Subcutaneous abdominal adipose tissue (tissue), 5 donors: ENCODE measurements at regions not wholly inside any gene's neighbourhood (a gene's known extent, or its start where the extent isn't known, plus 50 kb on each side); places are given as distances from the start of the nearest gene placed in this dataset.
"Not testable (repeated sequence)": the region's sequence is repeated elsewhere in the genome, so short reads cannot be mapped to it uniquely, and the experiment has no call there.

Experiments
- H3K27ac ChIP-seq: one replicate; pipeline ENCODE4 v1.7.0; 2013; ENCODE audit warnings: low read depth, mild to moderate bottlenecking, inconsistent platforms, low read length, moderate library complexity
- H3K27me3 ChIP-seq, 5 donors: one replicate each; pipeline ENCODE4 v1.7.0; 2013; ENCODE audit warnings: low read length in 5 of 5, inconsistent platforms in 1 of 5; ENCODE audit not compliant: control insufficient read depth in 5 of 5, insufficient read depth in 4 of 5
- H3K36me3 ChIP-seq, 5 donors: one replicate each; pipeline ENCODE4 v1.7.0; 2013; ENCODE audit warnings: low read length in 5 of 5; ENCODE audit not compliant: control insufficient read depth in 5 of 5, insufficient read depth in 5 of 5
- H3K4me1 ChIP-seq, 5 donors: one replicate each; pipeline ENCODE4 v1.7.0; 2013; ENCODE audit warnings: low read length in 5 of 5, mild to moderate bottlenecking in 3 of 5, moderate library complexity in 1 of 5; ENCODE audit not compliant: control insufficient read depth in 5 of 5, insufficient read depth in 5 of 5
- H3K4me3 ChIP-seq, 5 donors: one replicate each; pipeline ENCODE4 v1.7.0; 2013; ENCODE audit warnings: low read length in 5 of 5, low read depth in 1 of 5
- H3K9ac ChIP-seq, 5 donors: one replicate each; pipeline ENCODE4 v1.7.0; 2013; ENCODE audit warnings: low read length in 5 of 5, mild to moderate bottlenecking in 4 of 5, moderate library complexity in 3 of 5
- H3K9me3 ChIP-seq, 5 donors: one replicate each; pipeline ENCODE4 v1.7.0; 2013; ENCODE audit warnings: low read length in 5 of 5; ENCODE audit not compliant: control insufficient read depth in 5 of 5
- donor health status: healthy.
- donor health status: healthy.
- donor health status: healthy.
- donor health status: healthy.
- donor health status: healthy.

DNA sequence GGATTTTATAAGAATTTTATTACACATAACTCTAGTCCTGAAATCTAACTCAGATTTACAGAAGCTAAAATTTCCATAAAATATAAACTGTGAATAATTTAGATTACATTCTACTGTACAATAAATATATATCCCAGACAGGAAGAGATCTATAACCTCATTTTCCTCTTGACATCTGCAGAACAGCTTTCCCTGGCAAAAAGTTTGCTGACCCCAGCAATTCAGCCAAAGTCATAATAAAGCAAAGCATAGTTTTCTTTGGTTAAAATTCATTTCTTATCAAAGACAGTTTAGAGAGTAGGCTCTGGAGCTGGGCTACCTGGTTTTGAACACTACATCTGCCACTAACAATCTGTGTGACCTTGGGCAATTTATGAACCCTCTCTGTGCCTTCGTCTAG, 372.5 kb downstream of the CAAP1 start:
- H3K9me3 ChIP-seq = no peaks in the 10 kb centered on the region
- H3K4me1 ChIP-seq = peaks cover 0 to 4% (median 0%) of the 10 kb centered on the region in 5 donors
- H3K9ac ChIP-seq = no peak overlapping the region
- no peaks in the 10 kb centered on the region for H3K36me3 ChIP-seq
- no peak overlapping the region for H3K4me3 ChIP-seq
- no peaks in the 10 kb centered on the region for H3K27me3 ChIP-seq
- H3K27ac ChIP-seq = no peak overlapping the region

DNA sequence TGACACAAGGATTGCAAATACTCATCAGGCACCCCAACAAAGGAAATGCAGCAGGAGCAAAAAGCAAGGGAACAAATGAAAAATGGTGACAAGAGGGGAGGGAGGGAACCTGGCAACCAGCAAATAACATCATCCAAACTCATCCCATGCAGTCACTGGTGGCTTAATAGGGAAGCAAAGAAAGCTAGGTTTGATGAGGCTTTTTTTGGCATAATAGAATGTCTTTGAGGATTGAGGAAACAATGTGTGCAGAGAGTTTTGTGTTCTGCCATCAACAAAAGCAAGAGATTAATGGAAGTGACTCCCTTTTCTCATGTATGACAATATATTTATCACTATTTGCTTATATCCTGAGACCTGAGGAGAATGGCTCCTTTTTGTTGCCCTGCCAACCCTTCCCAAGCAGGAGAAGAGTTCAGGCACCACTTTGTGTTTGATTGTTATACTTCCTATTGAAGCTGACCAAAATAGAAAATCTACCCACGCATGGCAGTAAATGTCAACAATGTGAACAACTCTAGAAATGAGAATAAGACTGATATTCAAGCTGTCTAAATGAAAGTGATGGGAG, 375.7 kb downstream of the CAAP1 start:
- H3K4me1 ChIP-seq = no peaks in the 10 kb centered on the region
- no peak overlapping the region for H3K9ac ChIP-seq
- H3K4me3 ChIP-seq = no peak overlapping the region
- no peaks in the 10 kb centered on the region for H3K27me3 ChIP-seq
- no peaks in the 10 kb centered on the region for H3K9me3 ChIP-seq
- no peak overlapping the region for H3K27ac ChIP-seq
- H3K36me3 ChIP-seq = no peaks in the 10 kb centered on the region

DNA sequence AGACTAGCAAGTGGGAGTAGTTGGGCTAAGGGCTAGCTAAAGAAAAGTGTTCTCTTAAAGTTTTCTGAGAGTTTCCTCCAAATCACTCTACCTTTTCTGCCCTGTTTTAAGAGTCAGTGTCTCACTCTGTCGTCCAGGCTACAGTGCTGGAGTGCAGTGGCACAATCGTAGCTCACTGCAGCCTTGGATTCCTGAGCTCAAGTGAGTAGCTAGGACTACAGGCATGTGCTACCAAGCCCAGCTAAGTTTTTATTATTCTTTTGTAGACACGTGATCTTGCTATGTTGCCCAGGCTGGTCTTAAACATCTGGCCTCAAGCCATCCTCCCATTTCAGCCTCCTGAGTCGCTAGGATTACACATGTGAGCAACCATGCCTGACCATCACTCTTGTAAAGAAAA, 378.9 kb downstream of the CAAP1 start:
- H3K4me3 ChIP-seq = no peak overlapping the region
- no peaks in the 10 kb centered on the region for H3K27me3 ChIP-seq
- no peaks in the 10 kb centered on the region for H3K4me1 ChIP-seq
- H3K9me3 ChIP-seq = no peaks in the 10 kb centered on the region
- H3K9ac ChIP-seq = no peak overlapping the region
- no peak overlapping the region for H3K27ac ChIP-seq
- no peaks in the 10 kb centered on the region for H3K36me3 ChIP-seq

DNA sequence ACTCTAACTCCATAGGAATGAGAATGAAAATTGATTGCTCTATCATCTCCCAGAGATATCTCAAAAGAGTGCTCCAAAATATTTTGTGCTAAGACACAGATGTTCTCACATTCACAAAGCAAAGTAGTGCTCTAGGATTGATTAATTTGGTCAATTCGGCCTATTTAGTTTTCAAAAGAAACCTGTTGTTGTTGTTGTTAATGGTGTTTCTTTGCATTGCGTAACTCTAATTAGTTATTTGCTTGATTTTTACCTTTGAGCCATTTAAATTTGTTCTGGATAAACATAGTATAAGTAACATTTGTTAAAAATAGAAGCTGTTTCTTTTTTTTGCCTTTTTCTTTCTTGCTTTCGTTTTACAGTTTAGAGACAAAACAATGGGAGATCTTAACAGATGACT, 382.5 kb downstream of the CAAP1 start:
- H3K27ac ChIP-seq = no peak overlapping the region
- no peaks in the 10 kb centered on the region for H3K4me1 ChIP-seq
- H3K36me3 ChIP-seq = no peaks in the 10 kb centered on the region
- no peaks in the 10 kb centered on the region for H3K27me3 ChIP-seq
- no peak overlapping the region for H3K9ac ChIP-seq
- H3K4me3 ChIP-seq = no peak overlapping the region
- no peaks in the 10 kb centered on the region for H3K9me3 ChIP-seq

DNA sequence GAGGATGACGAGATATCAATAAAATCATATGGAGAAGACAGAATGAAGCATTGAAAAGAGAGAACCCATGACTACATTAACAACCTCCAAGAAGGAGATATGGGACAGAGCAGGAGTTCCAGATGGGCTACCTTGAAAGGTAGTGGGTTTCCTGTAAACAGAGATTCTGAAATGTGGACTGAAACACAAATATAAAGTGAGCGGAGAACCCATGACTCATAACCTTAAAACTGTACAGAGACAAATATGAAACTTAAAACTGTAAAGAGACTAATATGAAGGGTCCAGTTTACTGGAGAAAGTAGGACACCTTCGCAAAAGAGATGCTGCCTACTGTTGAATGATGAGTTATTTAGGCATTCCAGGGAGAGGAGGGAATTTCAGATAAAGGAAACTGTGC, 383.7 kb downstream of the CAAP1 start:
- H3K27ac ChIP-seq = no peak overlapping the region

DNA sequence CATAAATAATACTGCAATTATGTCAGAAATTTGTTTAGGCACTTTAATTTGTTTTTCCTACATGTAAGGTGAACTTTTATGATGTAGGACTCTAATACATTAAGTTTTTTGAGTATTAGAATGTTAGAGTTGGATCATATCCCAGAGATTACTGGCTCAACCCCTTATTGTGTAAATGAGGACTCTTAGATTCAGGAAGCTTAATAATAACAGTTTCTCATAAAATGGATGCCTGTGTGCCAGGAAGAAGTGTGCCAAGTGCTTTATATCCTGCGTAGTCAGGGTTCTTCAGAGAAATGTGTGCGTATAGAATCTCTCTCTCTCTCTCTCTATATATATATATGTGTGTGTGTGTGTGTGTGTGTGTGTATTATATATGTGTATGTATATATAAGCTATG, 388.5 kb downstream of the CAAP1 start:
- Histone ChIP-seq H3K9me3 (no peaks in the 10 kb centered on the region), H3K36me3 (no peaks in the 10 kb centered on the region), H3K4me3 (no peak overlapping the region), H3K4me1 (no peaks in the 10 kb centered on the region), H3K27ac (no peak overlapping the region), H3K9ac (no peak overlapping the region), H3K27me3 (no peaks in the 10 kb centered on the region)

More for the DNA sequence above, 383.7 kb downstream of the CAAP1 start:
- Histone ChIP-seq H3K4me1 (no peaks in the 10 kb centered on the region), H3K27me3 (no peaks in the 10 kb centered on the region), H3K36me3 (no peaks in the 10 kb centered on the region), H3K9ac (no peak overlapping the region), H3K9me3 (no peaks in the 10 kb centered on the region), H3K4me3 (no peak overlapping the region)

- Histone ChIP-seq H3K27me3 (no peaks in the 10 kb centered on the region), H3K4me3 (no peak overlapping the region), H3K36me3 (no peaks in the 10 kb centered on the region), H3K27ac (no peak overlapping the region), H3K4me1 (no peaks in the 10 kb centered on the region), H3K9me3 (peaks cover 0 to 5% (median 0%) of the 10 kb centered on the region in 5 donors), H3K9ac (no peak overlapping the region)
These were observed 390.3 kb downstream of the CAAP1 start for GRCh38 chr9:26502311-26502710.

- Histone ChIP-seq H3K4me3 (no peak overlapping the region), H3K9ac (no peak overlapping the region), H3K4me1 (no peaks in the 10 kb centered on the region), H3K36me3 (no peaks in the 10 kb centered on the region), H3K27ac (no peak overlapping the region), H3K27me3 (no peaks in the 10 kb centered on the region), H3K9me3 (peaks cover 0 to 5% (median 0%) of the 10 kb centered on the region in 5 donors)
These were observed 392.1 kb downstream of the CAAP1 start for GRCh38 chr9:26500471-26500870.

- H3K9ac ChIP-seq, H3K27me3 ChIP-seq, H3K27ac ChIP-seq, H3K4me1 ChIP-seq, H3K36me3 ChIP-seq, H3K4me3 ChIP-seq: not testable (repeated sequence)
- H3K9me3 ChIP-seq = peaks cover 0 to 14% (median 4%) of the 10 kb centered on the region in 5 donors
These were observed 399.7 kb downstream of the CAAP1 start for GRCh38 chr9:26492608-26493521.

- not testable (repeated sequence) for H3K27me3 ChIP-seq, H3K4me3 ChIP-seq, H3K9ac ChIP-seq, H3K36me3 ChIP-seq, H3K27ac ChIP-seq, H3K4me1 ChIP-seq
- H3K9me3 ChIP-seq = peaks cover 0 to 14% (median 2%) of the 10 kb centered on the region in 5 donors
These were observed 400.5 kb downstream of the CAAP1 start for GRCh38 chr9:26491922-26492607.
